ENCODE measurements at regions not wholly inside any gene's neighbourhood (a gene's known extent, or its start where the extent isn't known, plus 50 kb on each side); places are given as distances from the start of the nearest gene placed in this dataset.
A peak's percentile ranks its signal among the peaks of the same experiment; 100 is the strongest.

GRCh38 chr1:95926331-95926730 lies 692.3 kb downstream of the RWDD3 start:
- H3K9me3 ChIP-seq (ENCODE audit: low read depth, low read length): no peaks in the 10 kb centered on the region
- H3K27ac ChIP-seq (ENCODE audit: low read depth, low read length): no peak overlapping the region
- DNase-seq (ENCODE audit: insufficient read length, low spot score, missing footprints): no peak
- H2AFZ ChIP-seq (ENCODE audit: low read length): no peak overlapping the region
- H3K4me1 ChIP-seq (ENCODE audit: insufficient read depth, low read length): no peaks in the 10 kb centered on the region
- no peaks in the 10 kb centered on the region for H3K36me3 ChIP-seq (ENCODE audit: insufficient read depth, low read length)
- no peak overlapping the region for H3K4me2 ChIP-seq (ENCODE audit: insufficient read depth, low read length)
- H3K27me3 ChIP-seq (ENCODE audit: insufficient read depth, low read length): no peaks in the 10 kb centered on the region
- no peak overlapping the region for H3K4me3 ChIP-seq (ENCODE audit: insufficient read depth, low read length)
- H4K20me1 ChIP-seq (ENCODE audit: insufficient read depth, low read length): no peaks in the 10 kb centered on the region
- no peak for TF ChIP-seq CTCF (IDR thresholded peaks at IDR 0.05; ENCODE audit: extremely low read depth, low read depth, low read length)
- H3K79me2 ChIP-seq (ENCODE audit: insufficient read depth, low read length): no peaks in the 10 kb centered on the region

- Histone ChIP-seq H3K27me3 (ENCODE audit: insufficient read depth, low read length) (no peaks in the 10 kb centered on the region), H3K9me3 (ENCODE audit: low read depth, low read length) (no peaks in the 10 kb centered on the region), H2AFZ (ENCODE audit: low read length) (no peak overlapping the region), H3K4me3 (ENCODE audit: insufficient read depth, low read length) (no peak overlapping the region), H3K36me3 (ENCODE audit: insufficient read depth, low read length) (no peaks in the 10 kb centered on the region), H3K79me2 (ENCODE audit: insufficient read depth, low read length) (no peaks in the 10 kb centered on the region), H3K4me1 (ENCODE audit: insufficient read depth, low read length) (no peaks in the 10 kb centered on the region), H3K27ac (ENCODE audit: low read depth, low read length) (no peak overlapping the region), H4K20me1 (ENCODE audit: insufficient read depth, low read length) (no peaks in the 10 kb centered on the region), H3K4me2 (ENCODE audit: insufficient read depth, low read length) (no peak overlapping the region)
- no peak for TF ChIP-seq CTCF (IDR thresholded peaks at IDR 0.05; ENCODE audit: extremely low read depth, low read depth, low read length)
- no peak for DNase-seq (ENCODE audit: insufficient read length, low spot score, missing footprints)
Observed at GRCh38 chr1:95927061-95927460, 693.1 kb downstream of the RWDD3 start.

GRCh38 chr1:95935719-95936118 lies 701.7 kb downstream of the RWDD3 start:
- Histone ChIP-seq H3K4me2 (ENCODE audit: insufficient read depth, low read length) (no peak overlapping the region), H3K79me2 (ENCODE audit: insufficient read depth, low read length) (no peaks in the 10 kb centered on the region), H2AFZ (ENCODE audit: low read length) (no peak overlapping the region), H3K27me3 (ENCODE audit: insufficient read depth, low read length) (no peaks in the 10 kb centered on the region), H3K9me3 (ENCODE audit: low read depth, low read length) (no peaks in the 10 kb centered on the region), H3K27ac (ENCODE audit: low read depth, low read length) (no peak overlapping the region), H3K4me3 (ENCODE audit: insufficient read depth, low read length) (no peak overlapping the region), H3K36me3 (ENCODE audit: insufficient read depth, low read length) (no peaks in the 10 kb centered on the region), H3K4me1 (ENCODE audit: insufficient read depth, low read length) (no peaks in the 10 kb centered on the region), H4K20me1 (ENCODE audit: insufficient read depth, low read length) (no peaks in the 10 kb centered on the region)
- no peak for DNase-seq (ENCODE audit: insufficient read length, low spot score, missing footprints)
- TF ChIP-seq CTCF (IDR thresholded peaks at IDR 0.05; ENCODE audit: extremely low read depth, low read depth, low read length): no peak

- H3K4me2 ChIP-seq (ENCODE audit: insufficient read depth, low read length): no peak overlapping the region
Observed at GRCh38 chr1:95941121-95941798, 707.2 kb downstream of the RWDD3 start.

More at GRCh38 chr1:95941121-95941798, 707.2 kb downstream of the RWDD3 start:
- Histone ChIP-seq H3K4me1 (ENCODE audit: insufficient read depth, low read length) (no peaks in the 10 kb centered on the region), H3K27ac (ENCODE audit: low read depth, low read length) (no peak overlapping the region), H3K79me2 (ENCODE audit: insufficient read depth, low read length) (no peaks in the 10 kb centered on the region), H3K27me3 (ENCODE audit: insufficient read depth, low read length) (no peaks in the 10 kb centered on the region), H2AFZ (ENCODE audit: low read length) (no peak overlapping the region), H3K4me3 (ENCODE audit: insufficient read depth, low read length) (no peak overlapping the region), H4K20me1 (ENCODE audit: insufficient read depth, low read length) (no peaks in the 10 kb centered on the region), H3K36me3 (ENCODE audit: insufficient read depth, low read length) (no peaks in the 10 kb centered on the region), H3K9me3 (ENCODE audit: low read depth, low read length) (no peaks in the 10 kb centered on the region)
- TF ChIP-seq CTCF (IDR thresholded peaks at IDR 0.05; ENCODE audit: extremely low read depth, low read depth, low read length): no peak
- peak; percentile 3 for DNase-seq (ENCODE audit: insufficient read length, low spot score, missing footprints)
